Esophagus muscularis mucosa (tissue), 3 donors: ENCODE measurements at regions not wholly inside any gene's neighbourhood (a gene's known extent, or its start where the extent isn't known, plus 50 kb on each side); places are given as distances from the start of the nearest gene placed in this dataset.

ENCODE experiments used
- CTCF ChIP-seq, 3 experiments: fragments of 200-600 bp in 2 of 3; fragments of 450-650 bp in 1 of 3; sonication (generic) in 2 of 3; IDR thresholded peaks; one replicate each; pipeline ENCODE4 v1.5.1; 2017 to 2019; ENCODE audit warnings: antibody characterized with exemption in 3 of 3, mild to moderate bottlenecking in 2 of 3, moderate library complexity in 1 of 3
- POLR2A ChIP-seq: fragments of 450-650 bp; IDR thresholded peaks from one replicate; pipeline ENCODE4 v1.6.1; 2017; ENCODE audit warnings: antibody characterized with exemption, moderate library complexity, mild to moderate bottlenecking, low read depth
- POLR2AphosphoS5 ChIP-seq, 2 donors: sonication (generic); formaldehyde crosslinking; IDR thresholded peaks; one replicate each; pipeline ENCODE4 v1.6.1; 2017; ENCODE audit warnings: antibody characterized with exemption in 2 of 2

- TF ChIP-seq POLR2AphosphoS5 (IDR thresholded peaks at IDR 0.05), result no peak
- no peak for TF ChIP-seq POLR2A
- no peak for TF ChIP-seq CTCF (IDR thresholded peaks at IDR 0.05)
Observed at GRCh38 chr9:88037285-88037845, 63.0 kb upstream of the CDK20 start.
